ENCODE measurements at regions not wholly inside any gene's neighbourhood (a gene's known extent, or its start where the extent isn't known, plus 50 kb on each side); places are given as distances from the start of the nearest gene placed in this dataset.
"Not testable (repeated sequence)": the region's sequence is repeated elsewhere in the genome, so short reads cannot be mapped to it uniquely, and the experiment has no call there.

DNA sequence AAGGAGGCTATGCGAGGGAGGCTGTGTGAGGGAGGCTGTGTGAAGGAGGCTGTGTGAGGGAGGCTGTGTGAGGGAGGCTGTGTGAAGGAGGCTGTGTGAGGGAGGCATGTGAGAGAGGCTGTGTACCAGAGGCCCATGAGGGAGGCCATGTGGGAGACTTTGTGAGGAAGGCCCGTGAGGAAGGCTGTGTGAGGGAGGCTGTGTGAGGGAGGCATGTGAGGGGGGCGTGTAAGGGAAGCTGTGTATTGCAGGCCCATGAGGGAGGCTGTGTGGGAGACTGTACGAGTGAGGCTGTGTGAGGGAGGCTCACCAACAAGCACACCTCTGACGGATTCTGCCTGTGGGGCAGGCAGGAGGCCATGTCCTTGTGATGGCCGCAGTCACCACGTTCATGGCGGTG is 122.7 kb upstream of the RNF32 start:
- not testable (repeated sequence) for TF ChIP-seq POLR2A, CTCF, EP300 (IDR thresholded peaks at IDR 0.05)

Measured in suprapubic skin (tissue), 3 donors.